Motor neuron (in vitro differentiated cells): ENCODE measurements at regions not wholly inside any gene's neighbourhood (a gene's known extent, or its start where the extent isn't known, plus 50 kb on each side); places are given as distances from the start of the nearest gene placed in this dataset.
A peak's percentile ranks its signal among the peaks of the same experiment; 100 is the strongest.

Experiments used
- ATAC-seq, 8 experiments: fragments of 200-7000 bp; cut with Tn5 transposase; replicated peaks in 6 of 8; 2 replicates each; pipeline ENCODE4 v1.8.0; 2021; ENCODE audit warnings: mild to moderate bottlenecking in 8 of 8, moderate library complexity in 8 of 8
- H3K27ac ChIP-seq, 2 donors: fragments of 250-450 bp; sonication (Bioruptor Pico); 2 replicates each; pipeline ENCODE4 v1.9.0; 2021; ENCODE audit warnings: antibody characterized with exemption in 2 of 2, mild to moderate bottlenecking in 2 of 2, moderate library complexity in 1 of 2
- H3K4me1 ChIP-seq, 2 donors: fragments of 250-450 bp; sonication (Bioruptor Pico); replicated peaks in 1 of 2; 2 replicates each; pipeline ENCODE4 v1.6.1; 2021; ENCODE audit warnings: antibody characterized with exemption in 2 of 2, mild to moderate bottlenecking in 2 of 2, moderate library complexity in 1 of 2
- H3K4me3 ChIP-seq, 5 donors: fragments of 250-450 bp; sonication (Bioruptor Pico); 2 replicates each; pipeline ENCODE4 v1.9.0; 2021; ENCODE audit warnings: antibody characterized with exemption in 5 of 5, mild to moderate bottlenecking in 5 of 5, moderate library complexity in 4 of 5
- WGBS, 10 experiments: fragments of 450-650 bp; shearing (Covaris generic); methylation state at CpG; one replicate each; pipeline ENCODE4 v1.0.0; 2022; 5-methylcytosine and 5-hydroxymethylcytosine counted together
- in situ Hi-C, 9 experiments: fragments of 400-800 bp; cut with MboI; loops; one replicate each; pipeline ENCODE4 v1.15.0; 2021; ENCODE audit warnings: low sequenced_read_pairs in 9 of 9, low pct_unique_long_range_greater_than_20kb in 2 of 9; ENCODE audit not compliant: unreplicated experiment in 9 of 9

- Histone ChIP-seq H3K27ac (no peak overlapping the region), H3K4me1 (no peaks in the 10 kb centered on the region), H3K4me3 (no peak overlapping the region)
- ATAC-seq, result no peak
- WGBS, 10 experiments, result 58 to 96% (median 78%) methylated on average over 1 to 4 of the region's 4 CpGs
- in situ Hi-C loops, result no loop called here
These were observed 138.6 kb downstream of the SUCNR1 start for GRCh38 chr3:152011812-152012735.

DNA sequence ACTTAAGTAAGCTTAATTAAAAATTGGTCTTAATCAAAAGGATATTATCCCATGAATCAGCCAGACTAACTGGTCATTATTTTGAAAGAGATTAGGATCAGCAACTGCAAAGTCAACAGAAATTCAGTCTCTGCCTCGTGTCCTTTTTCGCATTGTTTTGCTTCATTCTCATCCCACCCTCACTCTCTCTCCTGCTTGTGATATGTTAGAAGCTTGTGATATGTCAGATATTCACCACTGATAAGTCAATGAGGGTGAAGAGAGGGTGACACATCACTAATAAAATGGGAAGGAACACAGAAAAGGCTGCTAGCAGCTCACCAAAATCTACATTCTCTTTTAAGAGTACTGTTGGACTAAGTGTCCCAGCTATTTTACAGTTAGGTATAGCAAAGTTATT lies 146.1 kb downstream of the SUCNR1 start:
- in situ Hi-C loops, result no loop called here

DNA sequence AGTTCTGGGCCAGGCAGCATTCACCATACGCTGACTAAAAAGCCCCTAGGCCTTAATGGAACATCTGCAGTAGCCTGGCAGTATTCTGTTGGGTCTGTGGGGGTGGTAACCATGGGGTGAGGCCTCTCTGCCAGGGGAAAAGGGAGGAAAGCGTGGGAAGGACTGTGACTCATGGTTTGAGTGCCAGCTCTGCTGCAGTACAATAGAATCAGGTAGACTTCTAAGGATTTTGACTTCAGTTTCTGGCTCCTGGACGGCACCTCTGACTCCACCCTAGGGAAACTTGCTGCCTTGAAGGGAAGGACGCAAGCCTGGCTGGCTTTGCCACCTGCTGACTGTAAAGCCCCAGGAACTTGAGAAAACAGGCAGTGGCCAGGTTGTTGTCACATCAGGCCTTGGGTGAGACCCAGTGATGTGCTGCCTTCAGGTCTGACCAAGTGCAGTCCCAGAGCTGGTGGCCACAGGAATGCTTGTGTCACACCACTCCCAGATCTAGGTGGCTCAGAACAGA lies 148.6 kb downstream of the SUCNR1 start:
- in situ Hi-C loops, result no loop called here
- Histone ChIP-seq H3K4me1 (no peaks in the 10 kb centered on the region), H3K27ac (no peak overlapping the region), H3K4me3 (no peak overlapping the region)
- WGBS, 10 experiments, result 27 to 100% (median 75%) methylated on average over 1 to 2 of the region's 4 CpGs; no CpG with 5 or more reads in 4 of the 10 experiments
- ATAC-seq, result peak in 3 of 8 experiments; percentile 24 to 68 (median 59)

More for the DNA sequence above, 146.1 kb downstream of the SUCNR1 start:
- WGBS, 10 experiments, result 22 to 89% (median 72%) methylated on average over 1 to 2 of the region's 2 CpGs; no CpG with 5 or more reads in 3 of the 10 experiments
- H3K4me1 ChIP-seq, result no peaks in the 10 kb centered on the region
- no peak overlapping the region for H3K4me3 ChIP-seq
- no peak overlapping the region for H3K27ac ChIP-seq
- peak in 2 of 8 experiments; percentile 42 to 59 for ATAC-seq

- WGBS, 10 experiments, result 2 to 87% (median 73%) methylated on average over 3 to 5 of the region's 5 CpGs; no CpG with 5 or more reads in 1 of the 10 experiments
- Histone ChIP-seq H3K27ac (no peak overlapping the region), H3K4me3 (no peak overlapping the region), H3K4me1 (no peaks in the 10 kb centered on the region)
- ATAC-seq, result peak in 3 of 8 experiments; percentile 51 to 77 (median 77)
- in situ Hi-C loops, result no loop called here
These were observed 152.7 kb downstream of the SUCNR1 start for GRCh38 chr3:152026033-152026556.

DNA sequence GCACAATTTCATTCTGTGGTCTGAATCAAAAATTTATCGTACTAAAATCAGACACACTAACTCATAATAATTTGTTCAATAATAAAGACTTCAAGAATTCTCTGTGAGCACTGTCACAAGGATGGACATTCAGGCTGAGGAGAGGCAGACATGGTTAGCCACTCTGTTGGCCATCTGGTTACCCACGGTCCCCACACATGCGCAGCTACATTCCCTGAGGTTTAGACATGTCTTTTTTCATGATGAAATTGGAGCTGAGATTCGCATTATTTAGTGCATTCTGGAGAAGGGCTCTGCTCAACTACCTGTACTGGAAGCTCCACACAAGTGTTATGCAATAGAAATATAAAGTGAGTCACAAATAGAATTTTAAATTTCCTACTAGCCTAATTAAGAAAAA lies 156.9 kb downstream of the SUCNR1 start:
- H3K4me1 ChIP-seq, result no peaks in the 10 kb centered on the region
- H3K27ac ChIP-seq, result no peak overlapping the region
- in situ Hi-C loops, result no loop called here
- WGBS, 10 experiments, result 66 to 100% (median 88%) methylated on average over 2 to 4 of the region's 4 CpGs; no CpG with 5 or more reads in 1 of the 10 experiments
- no peak overlapping the region for H3K4me3 ChIP-seq
- ATAC-seq, result no peak

- Histone ChIP-seq H3K27ac (no peak overlapping the region), H3K4me3 (no peak overlapping the region), H3K4me1 (no peaks in the 10 kb centered on the region)
- no peak for ATAC-seq
- 70 to 100% (median 91%) methylated on average over 1 to 3 of the region's 3 CpGs for WGBS, 10 experiments
- in situ Hi-C loops, result no loop called here
These were observed 157.9 kb downstream of the SUCNR1 start for GRCh38 chr3:152031321-152031720.

DNA sequence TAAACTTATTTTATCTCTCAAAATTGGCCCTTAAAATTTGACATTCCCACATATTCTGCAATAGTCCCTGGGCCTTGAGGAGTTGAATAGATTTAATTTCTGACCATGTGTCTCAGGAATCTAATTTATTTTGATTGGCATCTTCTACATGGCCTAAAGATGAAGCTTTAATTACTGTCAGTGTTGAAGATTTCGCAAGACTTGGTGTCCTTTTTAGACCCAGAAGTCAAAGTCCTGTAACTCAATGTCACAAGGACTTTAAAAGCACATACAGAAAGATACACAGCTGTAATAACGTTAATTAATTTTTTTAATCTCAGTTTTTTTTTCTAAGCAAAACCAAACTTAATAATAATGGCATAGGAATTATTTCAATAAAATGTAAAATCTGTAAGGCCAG lies 163.9 kb downstream of the SUCNR1 start:
- no peak overlapping the region for H3K27ac ChIP-seq
- no peaks in the 10 kb centered on the region for H3K4me1 ChIP-seq
- 0 to 81% (median 72%) methylated on average over 1 to 2 of the region's 2 CpGs for WGBS, 10 experiments
- no peak overlapping the region for H3K4me3 ChIP-seq
- ATAC-seq, result no peak
- in situ Hi-C loops, result no loop called here

DNA sequence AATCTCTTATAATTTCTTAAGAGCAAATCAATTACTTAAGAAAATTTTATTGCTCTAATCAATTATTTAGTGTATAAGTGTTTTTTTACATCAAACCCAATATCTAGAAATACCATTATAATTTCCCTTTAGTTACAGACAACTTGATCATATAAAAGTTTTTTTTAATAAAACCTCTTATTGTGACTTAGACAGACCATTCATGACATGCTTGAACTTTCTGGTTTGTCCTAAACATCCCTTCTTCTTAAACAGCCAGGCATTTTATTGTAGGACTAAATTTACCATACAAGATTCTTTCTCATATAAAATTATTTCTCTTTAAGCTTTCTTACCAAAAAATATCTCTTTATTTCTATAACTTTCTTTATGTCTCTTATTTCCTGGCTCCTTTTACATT lies 164.5 kb downstream of the SUCNR1 start:
- ATAC-seq, result no peak
- no peak overlapping the region for H3K27ac ChIP-seq
- no peak overlapping the region for H3K4me3 ChIP-seq
- in situ Hi-C loops, result no loop called here
- no peaks in the 10 kb centered on the region for H3K4me1 ChIP-seq

- no peak overlapping the region for H3K27ac ChIP-seq
- H3K4me3 ChIP-seq, result no peak overlapping the region
- 86 to 100% (median 100%) methylated on average over 1 of the region's 1 CpG; no CpG with 5 or more reads in 1 of the 10 experiments for WGBS, 10 experiments
- in situ Hi-C loops, result no loop called here
- ATAC-seq, result no peak
- H3K4me1 ChIP-seq, result no peaks in the 10 kb centered on the region
These were observed 165.0 kb downstream of the SUCNR1 start for GRCh38 chr3:152038490-152038889.

DNA sequence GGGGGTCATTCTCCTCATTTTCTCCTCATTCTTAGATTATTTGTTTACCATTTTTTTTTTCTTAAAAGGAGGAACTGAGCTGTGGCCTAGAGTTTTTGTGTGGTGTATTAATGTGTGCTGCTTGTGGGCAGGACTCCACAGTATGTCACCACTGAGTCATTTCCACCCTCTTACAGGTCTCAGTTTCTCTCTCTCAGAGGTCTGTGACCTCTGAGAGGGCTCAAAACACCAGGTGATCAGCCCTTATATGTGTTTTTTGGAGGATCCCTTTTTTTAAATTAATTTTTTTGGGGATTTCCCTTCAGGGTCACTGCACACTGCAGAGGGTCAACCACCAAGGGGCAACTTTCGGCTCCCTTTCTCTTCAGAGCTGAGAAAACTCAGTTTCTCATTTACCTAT lies 166.4 kb downstream of the SUCNR1 start:
- no peak for ATAC-seq
- H3K4me3 ChIP-seq, result no peak overlapping the region
- no peaks in the 10 kb centered on the region for H3K4me1 ChIP-seq
- in situ Hi-C loops, result no loop called here
- no peak overlapping the region for H3K27ac ChIP-seq
- WGBS, 10 experiments, result 64 to 88% (median 81%) methylated on average over 1 of the region's 1 CpG; no CpG with 5 or more reads in 4 of the 10 experiments

DNA sequence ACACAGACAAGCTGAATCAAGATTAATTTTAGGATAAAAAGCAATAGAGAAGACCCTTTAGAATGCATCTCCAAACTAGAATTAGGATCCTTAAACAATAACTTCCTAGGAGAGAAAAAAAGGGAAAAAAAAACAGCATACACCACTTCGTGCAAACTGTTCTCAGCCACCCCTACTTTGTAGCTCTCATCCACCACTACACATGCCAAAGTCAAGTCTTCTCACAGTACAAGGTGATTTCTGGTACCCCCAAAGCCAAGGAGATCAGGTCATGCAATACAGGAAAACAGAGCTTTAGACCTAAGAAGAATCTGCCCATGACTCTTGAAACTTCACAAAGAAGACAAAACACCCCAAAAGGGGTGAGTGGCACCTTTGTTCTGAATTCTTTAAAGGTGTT lies 166.9 kb downstream of the SUCNR1 start:
- no peak overlapping the region for H3K4me3 ChIP-seq
- in situ Hi-C loops, result no loop called here
- no peak overlapping the region for H3K27ac ChIP-seq
- no peaks in the 10 kb centered on the region for H3K4me1 ChIP-seq
- WGBS, 10 experiments, result 11 to 71% (median 50%) methylated on average over 1 of the region's 1 CpG; no CpG with 5 or more reads in 5 of the 10 experiments
- no peak for ATAC-seq

DNA sequence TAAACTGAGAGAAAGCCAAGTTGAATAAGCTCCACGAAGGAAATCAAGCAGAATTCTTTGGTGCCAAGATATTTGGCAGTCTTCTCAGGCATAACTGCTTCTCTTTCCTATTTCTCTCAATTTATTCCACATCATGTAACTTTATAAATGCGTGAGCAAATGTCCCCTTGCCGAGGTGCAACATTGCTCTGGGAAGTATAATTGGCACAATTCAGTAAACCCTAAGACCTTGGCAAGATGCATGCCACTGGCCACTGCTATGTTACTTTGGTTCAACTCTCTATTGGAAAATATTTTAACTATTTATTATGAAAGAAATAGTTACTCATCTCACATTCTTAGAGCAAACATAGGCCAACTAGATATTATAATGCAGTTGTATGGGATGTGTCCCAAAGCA lies 170.2 kb downstream of the SUCNR1 start:
- in situ Hi-C loops, result no loop called here
- Histone ChIP-seq H3K4me3 (no peak overlapping the region), H3K27ac (no peak overlapping the region), H3K4me1 (no peaks in the 10 kb centered on the region)
- 11 to 100% (median 67%) methylated on average over 1 to 3 of the region's 3 CpGs; no CpG with 5 or more reads in 1 of the 10 experiments for WGBS, 10 experiments
- ATAC-seq, result no peak

DNA sequence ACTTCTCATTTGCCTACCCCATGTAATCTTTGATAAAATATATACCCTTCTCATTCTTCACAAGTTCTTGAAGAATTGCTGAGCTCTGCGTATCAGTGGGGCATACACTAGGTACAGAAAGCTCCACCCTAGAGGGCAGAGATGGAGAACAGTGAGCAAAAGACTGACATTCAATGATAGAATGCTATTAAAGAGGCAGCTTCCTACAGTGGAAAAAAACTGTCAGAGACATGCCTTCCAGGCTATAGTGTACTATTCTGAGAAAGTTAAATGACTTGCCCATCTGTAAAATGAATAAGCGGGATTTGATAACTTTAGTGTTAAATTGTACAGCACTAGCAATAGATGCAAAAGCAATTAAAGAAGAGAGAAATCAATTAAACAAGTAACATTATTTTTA lies 172.8 kb downstream of the SUCNR1 start:
- in situ Hi-C loops, result no loop called here
- ATAC-seq, result no peak
- no peak overlapping the region for H3K27ac ChIP-seq
- WGBS, 10 experiments, result 80 to 100% (median 94%) methylated on average over 1 to 2 of the region's 2 CpGs; no CpG with 5 or more reads in 1 of the 10 experiments
- no peaks in the 10 kb centered on the region for H3K4me1 ChIP-seq
- H3K4me3 ChIP-seq, result no peak overlapping the region
